ENCODE measurements at regions not wholly inside any gene's neighbourhood (a gene's known extent, or its start where the extent isn't known, plus 50 kb on each side); places are given as distances from the start of the nearest gene placed in this dataset.
"Not testable (repeated sequence)": the region's sequence is repeated elsewhere in the genome, so short reads cannot be mapped to it uniquely, and the experiment has no call there.

DNA sequence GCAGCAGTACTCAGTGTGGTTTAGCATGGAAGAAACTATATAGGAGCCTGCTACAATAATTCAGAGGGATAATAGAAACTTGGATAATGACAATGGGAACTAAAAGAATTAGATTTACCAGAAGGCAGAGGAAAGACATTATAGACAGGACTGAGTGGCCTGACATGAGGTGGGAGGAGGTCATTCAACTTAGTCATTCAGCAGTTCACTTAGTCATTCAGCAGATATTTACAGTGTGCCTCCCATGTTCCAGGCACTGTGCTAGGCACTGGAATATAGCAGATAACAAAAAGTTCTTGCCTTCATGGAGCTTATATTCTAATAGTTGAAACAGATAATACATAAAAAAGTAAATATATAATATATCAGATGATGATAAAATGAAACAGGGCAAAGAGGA is 110.9 kb upstream of the IKBKE start:
- TF ChIP-seq, protein P1, sequence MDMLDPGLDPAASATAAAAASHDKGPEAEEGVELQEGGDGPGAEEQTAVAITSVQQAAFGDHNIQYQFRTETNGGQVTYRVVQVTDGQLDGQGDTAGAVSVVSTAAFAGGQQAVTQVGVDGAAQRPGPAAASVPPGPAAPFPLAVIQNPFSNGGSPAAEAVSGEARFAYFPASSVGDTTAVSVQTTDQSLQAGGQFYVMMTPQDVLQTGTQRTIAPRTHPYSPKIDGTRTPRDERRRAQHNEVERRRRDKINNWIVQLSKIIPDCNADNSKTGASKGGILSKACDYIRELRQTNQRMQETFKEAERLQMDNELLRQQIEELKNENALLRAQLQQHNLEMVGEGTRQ (IDR thresholded peaks at IDR 0.05) = not testable (repeated sequence)
- not testable (repeated sequence) for TF ChIP-seq KDM1A (IDR thresholded peaks at IDR 0.05; ENCODE audit: low read depth); POLR2A (IDR thresholded peaks at IDR 0.05; ENCODE audit: low read length); RAD21 (conservative IDR thresholded peaks at IDR 0.05 in 1 of 2, IDR thresholded peaks at IDR 0.05 in 1 of 2); SMC3 (IDR thresholded peaks at IDR 0.05); RARB (CRISPR knock-in tag; IDR thresholded peaks at IDR 0.05); MAZ (IDR thresholded peaks at IDR 0.05; ENCODE audit: borderline replicate concordance, low read depth, low read length); HDAC2 (IDR thresholded peaks at IDR 0.05)
- TF ChIP-seq, protein P2, sequence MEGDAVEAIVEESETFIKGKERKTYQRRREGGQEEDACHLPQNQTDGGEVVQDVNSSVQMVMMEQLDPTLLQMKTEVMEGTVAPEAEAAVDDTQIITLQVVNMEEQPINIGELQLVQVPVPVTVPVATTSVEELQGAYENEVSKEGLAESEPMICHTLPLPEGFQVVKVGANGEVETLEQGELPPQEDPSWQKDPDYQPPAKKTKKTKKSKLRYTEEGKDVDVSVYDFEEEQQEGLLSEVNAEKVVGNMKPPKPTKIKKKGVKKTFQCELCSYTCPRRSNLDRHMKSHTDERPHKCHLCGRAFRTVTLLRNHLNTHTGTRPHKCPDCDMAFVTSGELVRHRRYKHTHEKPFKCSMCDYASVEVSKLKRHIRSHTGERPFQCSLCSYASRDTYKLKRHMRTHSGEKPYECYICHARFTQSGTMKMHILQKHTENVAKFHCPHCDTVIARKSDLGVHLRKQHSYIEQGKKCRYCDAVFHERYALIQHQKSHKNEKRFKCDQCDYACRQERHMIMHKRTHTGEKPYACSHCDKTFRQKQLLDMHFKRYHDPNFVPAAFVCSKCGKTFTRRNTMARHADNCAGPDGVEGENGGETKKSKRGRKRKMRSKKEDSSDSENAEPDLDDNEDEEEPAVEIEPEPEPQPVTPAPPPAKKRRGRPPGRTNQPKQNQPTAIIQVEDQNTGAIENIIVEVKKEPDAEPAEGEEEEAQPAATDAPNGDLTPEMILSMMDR (IDR thresholded peaks at IDR 0.05) = not testable (repeated sequence)
- TF ChIP-seq, protein P3, sequence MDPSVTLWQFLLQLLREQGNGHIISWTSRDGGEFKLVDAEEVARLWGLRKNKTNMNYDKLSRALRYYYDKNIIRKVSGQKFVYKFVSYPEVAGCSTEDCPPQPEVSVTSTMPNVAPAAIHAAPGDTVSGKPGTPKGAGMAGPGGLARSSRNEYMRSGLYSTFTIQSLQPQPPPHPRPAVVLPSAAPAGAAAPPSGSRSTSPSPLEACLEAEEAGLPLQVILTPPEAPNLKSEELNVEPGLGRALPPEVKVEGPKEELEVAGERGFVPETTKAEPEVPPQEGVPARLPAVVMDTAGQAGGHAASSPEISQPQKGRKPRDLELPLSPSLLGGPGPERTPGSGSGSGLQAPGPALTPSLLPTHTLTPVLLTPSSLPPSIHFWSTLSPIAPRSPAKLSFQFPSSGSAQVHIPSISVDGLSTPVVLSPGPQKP (IDR thresholded peaks at IDR 0.05; ENCODE audit: low read depth, low read length) = not testable (repeated sequence)
